GM19238 (cell line): ENCODE measurements at regions not wholly inside any gene's neighbourhood (a gene's known extent, or its start where the extent isn't known, plus 50 kb on each side); places are given as distances from the start of the nearest gene placed in this dataset.

Source experiments
- DNase-seq: peaks from one replicate; pipeline ENCODE4 v3.0.0; 2011; ENCODE audit warnings: low spot score; ENCODE audit not compliant: insufficient read length

- DNase-seq = no peak
These were observed 176.5 kb upstream of the SOX11 start for GRCh38 chr2:5515693-5516092.

- no peak for DNase-seq
These were observed 172.9 kb upstream of the SOX11 start for GRCh38 chr2:5519286-5519685.

- DNase-seq = no peak
These were observed 171.7 kb upstream of the SOX11 start for GRCh38 chr2:5520463-5520972.

GRCh38 chr2:5521461-5521860 is 170.7 kb upstream of the SOX11 start:
- no peak for DNase-seq

GRCh38 chr2:5524551-5524950 is 167.6 kb upstream of the SOX11 start:
- no peak for DNase-seq

GRCh38 chr2:5528706-5529105 is 163.5 kb upstream of the SOX11 start:
- DNase-seq = no peak

- DNase-seq = no peak
These were observed 162.0 kb upstream of the SOX11 start for GRCh38 chr2:5530011-5530696.

GRCh38 chr2:5535301-5535700 is 156.9 kb upstream of the SOX11 start:
- DNase-seq = no peak

GRCh38 chr2:5537180-5537688 is 154.9 kb upstream of the SOX11 start:
- DNase-seq = no peak

GRCh38 chr2:5538313-5538712 is 153.9 kb upstream of the SOX11 start:
- no peak for DNase-seq

- DNase-seq = no peak
These were observed 153.4 kb upstream of the SOX11 start for GRCh38 chr2:5538772-5539171.

GRCh38 chr2:5539282-5540165 is 152.7 kb upstream of the SOX11 start:
- DNase-seq = no peak

GRCh38 chr2:5540856-5541255 is 151.3 kb upstream of the SOX11 start:
- no peak for DNase-seq

GRCh38 chr2:5544205-5544786 is 147.9 kb upstream of the SOX11 start:
- DNase-seq = no peak

- no peak for DNase-seq
These were observed 146.0 kb upstream of the SOX11 start for GRCh38 chr2:5546181-5546580.

- DNase-seq = no peak
These were observed 143.0 kb upstream of the SOX11 start for GRCh38 chr2:5548991-5549715.

- DNase-seq = no peak
These were observed 142.4 kb upstream of the SOX11 start for GRCh38 chr2:5549771-5550170.

- DNase-seq = no peak
These were observed 136.5 kb upstream of the SOX11 start for GRCh38 chr2:5555636-5556035.

- DNase-seq = no peak
These were observed 131.2 kb upstream of the SOX11 start for GRCh38 chr2:5561006-5561405.

- no peak for DNase-seq
These were observed 129.8 kb upstream of the SOX11 start for GRCh38 chr2:5562426-5562825.

GRCh38 chr2:5562865-5563264 is 129.3 kb upstream of the SOX11 start:
- no peak for DNase-seq
